T-cell (primary cell): ENCODE measurements at regions not wholly inside any gene's neighbourhood (a gene's known extent, or its start where the extent isn't known, plus 50 kb on each side); places are given as distances from the start of the nearest gene placed in this dataset.
"Not testable (repeated sequence)": the region's sequence is repeated elsewhere in the genome, so short reads cannot be mapped to it uniquely, and the experiment has no call there.

Source experiments
- ATAC-seq, 4 experiments: fragments of 200-7000 bp in 3 of 4; fragments of 150-1000 bp in 1 of 4; cut with Tn5 transposase; replicated peaks in 1 of 4; 1 replicate in 3 of 4; 2 replicates in 1 of 4; pipeline ENCODE4 v1.10.0; 2021; ENCODE audit warnings: moderate library complexity in 3 of 4, mild to moderate bottlenecking in 2 of 4, moderate number of reproducible peaks in 1 of 4
- CTCF ChIA-PET, 2 donors: fragments of 300-600 bp; sonication (Branson Sonifier 250); formaldehyde crosslinking; loops; one replicate each; lab custom pipeline; 2022; ENCODE audit warnings: antibody characterized with exemption in 2 of 2; lab: Charles Lee
- POLR2A ChIA-PET, 2 donors: fragments of 300-600 bp; sonication (Branson Sonifier 250); formaldehyde crosslinking; loops; one replicate each; lab custom pipeline; 2022; ENCODE audit warnings: antibody characterized with exemption in 2 of 2; lab: Charles Lee
- DNase-seq, 35 experiments: peaks; one replicate each; pipeline versions ENCODE4 v3.0.0 to v3.0.0-alpha.2; 2013 to 2023
- H3K27ac ChIP-seq: one replicate; pipeline ENCODE4 v1.5.1; 2013; ENCODE audit warnings: low read length
- H3K27me3 ChIP-seq, 2 experiments: replicated peaks in 1 of 2; 1 replicate in 1 of 2; 2 replicates in 1 of 2; pipeline versions ENCODE4 v1.6.1 to v1.7.0; 2013; ENCODE audit warnings: low read length in 1 of 2, mixed read lengths in 1 of 2; ENCODE audit not compliant: control insufficient read depth in 2 of 2, insufficient read depth in 2 of 2; ENCODE audit errors: extremely low read depth in 1 of 2
- H3K36me3 ChIP-seq, 2 donors: 1 replicate in 1 of 2; 2 replicates in 1 of 2; pipeline versions ENCODE4 v1.6.1 to v1.7.0; 2013; ENCODE audit warnings: low read length in 1 of 2; ENCODE audit not compliant: control insufficient read depth in 2 of 2, insufficient read depth in 1 of 2; ENCODE audit errors: extremely low read depth in 1 of 2
- H3K4me1 ChIP-seq, 2 experiments: 1 replicate in 1 of 2; 2 replicates in 1 of 2; pipeline versions ENCODE4 v1.6.1 to v1.7.0; 2013; ENCODE audit warnings: low read length in 2 of 2, mixed read lengths in 1 of 2; ENCODE audit not compliant: insufficient read depth in 2 of 2, control insufficient read depth in 1 of 2; ENCODE audit errors: extremely low read depth in 1 of 2
- H3K4me3 ChIP-seq, 2 donors: 1 replicate in 1 of 2; 2 replicates in 1 of 2; pipeline versions ENCODE4 v1.5.1 to v1.7.0; 2013; ENCODE audit warnings: mild to moderate bottlenecking in 2 of 2, low read length in 1 of 2, moderate library complexity in 1 of 2; ENCODE audit not compliant: control insufficient read depth in 1 of 2; ENCODE audit errors: extremely low read depth in 1 of 2
- H3K9me3 ChIP-seq: 2 replicates; pipeline ENCODE4 v1.7.0; 2013
- H3K27ac Mint-ChIP-seq, 2 donors: one replicate each; pipeline ENCODE4 v1.8.0; 2020 to 2021; ENCODE audit warnings: mild to moderate bottlenecking in 2 of 2, mixed read lengths in 2 of 2
- H3K27me3 Mint-ChIP-seq, 2 donors: one replicate each; pipeline ENCODE4 v1.8.0; 2021 to 2022; ENCODE audit warnings: mixed read lengths in 2 of 2
- H3K36me3 Mint-ChIP-seq: one replicate; pipeline ENCODE4 v1.8.0; 2021; ENCODE audit warnings: mixed read lengths
- H3K4me1 Mint-ChIP-seq, 3 donors: one replicate each; pipeline ENCODE4 v1.8.0; 2020 to 2022; ENCODE audit warnings: mixed read lengths in 3 of 3, mild to moderate bottlenecking in 1 of 3
- H3K4me3 Mint-ChIP-seq, 3 donors: one replicate each; pipeline ENCODE4 v1.8.0; 2020 to 2022; ENCODE audit warnings: mild to moderate bottlenecking in 3 of 3, mixed read lengths in 3 of 3, moderate library complexity in 3 of 3
- H3K9me3 Mint-ChIP-seq, 3 donors: one replicate each; pipeline ENCODE4 v1.8.0; 2020 to 2022; ENCODE audit warnings: mixed read lengths in 3 of 3
- WGBS: methylation state at CpG from one replicate; pipeline ENCODE4 v1.1.5; 2013; ENCODE audit warnings: missing lambda C conversion rate; ENCODE audit not compliant: insufficient coverage; 5-methylcytosine and 5-hydroxymethylcytosine counted together

DNA sequence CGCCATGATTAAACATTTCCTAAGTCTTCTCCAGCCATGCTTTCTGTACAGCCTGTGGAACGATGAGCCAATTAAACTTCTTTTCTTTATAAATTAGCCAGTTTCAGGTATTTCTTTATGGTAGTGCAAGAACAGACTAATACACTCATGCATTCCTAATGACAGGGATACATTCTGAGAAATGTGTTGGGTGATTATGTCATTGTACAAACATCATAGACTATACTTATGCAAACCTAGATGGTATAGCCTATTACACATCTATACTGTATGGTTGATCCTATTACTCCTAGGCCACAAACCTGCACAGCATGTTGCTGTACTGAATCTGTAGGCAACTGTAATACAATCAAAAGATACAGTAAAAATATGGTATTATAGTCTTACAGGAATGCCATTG is 83.1 kb downstream of the ATOH1 start:
- Histone ChIP-seq H3K9me3 (no peaks in the 10 kb centered on the region), H3K27ac (no peak overlapping the region), H3K4me3 (no peak overlapping the region), H3K36me3 (no peaks in the 10 kb centered on the region), H3K4me1 (no peaks in the 10 kb centered on the region), H3K27me3 (no peaks in the 10 kb centered on the region)
- DNase-seq = no peak
- no peaks in the 10 kb centered on the region for H3K27me3 Mint-ChIP-seq
- no peak overlapping the region for H3K4me3 Mint-ChIP-seq
- CTCF ChIA-PET = no interaction called here
- no CpG with 5 or more reads among the region's 2 CpGs for WGBS
- H3K36me3 Mint-ChIP-seq = no peaks in the 10 kb centered on the region
- POLR2A ChIA-PET = no interaction called here
- no peak overlapping the region for H3K27ac Mint-ChIP-seq
- ATAC-seq = peak in 1 of 4 experiments; percentile 15
- peaks cover 3 to 4% (median 4%) of the 10 kb centered on the region in 3 donors for H3K9me3 Mint-ChIP-seq
- no peaks in the 10 kb centered on the region for H3K4me1 Mint-ChIP-seq

GRCh38 chr4:93912146-93912545 is 83.6 kb downstream of the ATOH1 start:
- Mint-ChIP-seq H3K4me1 (no peaks in the 10 kb centered on the region), H3K27ac (no peak overlapping the region), H3K9me3 (peaks cover 3 to 5% (median 4%) of the 10 kb centered on the region in 3 donors), H3K4me3 (no peak overlapping the region), H3K27me3 (no peaks in the 10 kb centered on the region), H3K36me3 (no peaks in the 10 kb centered on the region)
- H3K36me3 ChIP-seq = no peaks in the 10 kb centered on the region
- ATAC-seq = no peak
- H3K27me3 ChIP-seq = no peaks in the 10 kb centered on the region
- H3K27ac ChIP-seq = no peak overlapping the region
- DNase-seq = no peak
- CTCF ChIA-PET = no interaction called here
- H3K4me3 ChIP-seq = no peak overlapping the region
- no peaks in the 10 kb centered on the region for H3K9me3 ChIP-seq
- no CpG with 5 or more reads among the region's 2 CpGs for WGBS
- POLR2A ChIA-PET = no interaction called here
- H3K4me1 ChIP-seq = no peaks in the 10 kb centered on the region

DNA sequence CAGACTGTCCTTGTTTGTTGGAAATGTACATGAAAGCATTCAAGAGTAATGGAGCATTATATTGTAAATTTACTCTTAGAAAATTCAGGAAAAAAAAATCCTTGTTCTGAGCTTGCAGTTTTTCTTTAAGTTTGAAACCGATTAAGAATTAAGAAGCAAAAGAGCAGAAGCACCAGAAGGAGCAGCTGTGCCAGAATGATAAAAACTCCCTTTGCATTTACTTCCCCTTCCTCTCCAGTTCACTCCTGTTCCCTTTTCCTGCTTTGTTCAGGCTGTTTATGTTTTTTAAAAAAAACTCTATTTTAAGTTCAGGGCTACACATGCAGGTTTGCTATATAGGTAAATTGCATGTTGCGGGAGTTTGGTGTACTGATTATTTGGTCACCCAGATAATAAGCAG is 90.3 kb downstream of the ATOH1 start:
- ChIA-PET POLR2A (no interaction called here), CTCF (no interaction called here)
- ATAC-seq (no peak), DNase-seq (no peak)
- no peak overlapping the region for H3K4me3 Mint-ChIP-seq
- Histone ChIP-seq H3K27me3 (no peaks in the 10 kb centered on the region), H3K27ac (no peak overlapping the region), H3K36me3 (no peaks in the 10 kb centered on the region), H3K9me3 (no peaks in the 10 kb centered on the region), H3K4me3 (no peak overlapping the region), H3K4me1 (no peaks in the 10 kb centered on the region)
- no peaks in the 10 kb centered on the region for H3K27me3 Mint-ChIP-seq
- no peaks in the 10 kb centered on the region for H3K4me1 Mint-ChIP-seq
- H3K9me3 Mint-ChIP-seq = peaks cover 5 to 11% (median 7%) of the 10 kb centered on the region in 3 donors
- WGBS = 0% methylated on average over 1 of the region's 2 CpGs
- H3K36me3 Mint-ChIP-seq = no peaks in the 10 kb centered on the region
- no peak overlapping the region for H3K27ac Mint-ChIP-seq

DNA sequence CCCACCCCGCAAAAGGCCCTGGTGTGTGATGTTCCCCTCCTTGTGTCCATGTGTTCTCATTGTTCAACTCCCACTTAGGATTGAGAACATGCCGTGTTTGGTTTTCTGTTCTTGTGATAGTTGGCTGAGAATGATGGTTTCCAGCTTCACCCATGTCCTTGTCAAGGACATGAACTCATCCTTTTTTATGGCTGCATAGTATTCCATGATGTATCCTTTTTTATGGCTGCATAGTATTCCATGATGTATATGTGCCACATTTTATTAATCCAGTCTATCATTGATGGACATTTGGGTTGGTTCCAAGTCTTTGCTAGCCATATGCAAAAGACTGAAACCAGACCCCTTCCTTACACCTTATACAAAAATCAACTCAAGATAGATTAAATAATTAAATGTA is 95.0 kb downstream of the ATOH1 start:
- H3K27me3 Mint-ChIP-seq, H3K36me3 Mint-ChIP-seq, H3K27me3 ChIP-seq, H3K36me3 ChIP-seq, H3K4me3 ChIP-seq, H3K4me3 Mint-ChIP-seq, ATAC-seq, H3K4me1 Mint-ChIP-seq, DNase-seq, H3K9me3 ChIP-seq, H3K27ac ChIP-seq, H3K27ac Mint-ChIP-seq, H3K4me1 ChIP-seq, CTCF ChIA-PET, POLR2A ChIA-PET: not testable (repeated sequence)
- WGBS = no CpG with 5 or more reads among the region's 2 CpGs
- peaks cover 4 to 24% (median 18%) of the 10 kb centered on the region in 3 donors for H3K9me3 Mint-ChIP-seq

GRCh38 chr4:93947286-93947685 is 118.7 kb downstream of the ATOH1 start:
- Histone ChIP-seq H3K4me1 (no peaks in the 10 kb centered on the region), H3K4me3 (no peak overlapping the region), H3K9me3 (no peaks in the 10 kb centered on the region), H3K36me3 (no peaks in the 10 kb centered on the region), H3K27me3 (no peaks in the 10 kb centered on the region), H3K27ac (no peak overlapping the region)
- Mint-ChIP-seq H3K36me3 (no peaks in the 10 kb centered on the region), H3K4me3 (no peak overlapping the region), H3K27me3 (no peaks in the 10 kb centered on the region), H3K9me3 (peaks cover 5 to 13% (median 10%) of the 10 kb centered on the region in 3 donors), H3K4me1 (no peaks in the 10 kb centered on the region), H3K27ac (no peak overlapping the region)
- ChIA-PET CTCF (no interaction called here), POLR2A (no interaction called here)
- DNase-seq = no peak
- no peak for ATAC-seq

DNA sequence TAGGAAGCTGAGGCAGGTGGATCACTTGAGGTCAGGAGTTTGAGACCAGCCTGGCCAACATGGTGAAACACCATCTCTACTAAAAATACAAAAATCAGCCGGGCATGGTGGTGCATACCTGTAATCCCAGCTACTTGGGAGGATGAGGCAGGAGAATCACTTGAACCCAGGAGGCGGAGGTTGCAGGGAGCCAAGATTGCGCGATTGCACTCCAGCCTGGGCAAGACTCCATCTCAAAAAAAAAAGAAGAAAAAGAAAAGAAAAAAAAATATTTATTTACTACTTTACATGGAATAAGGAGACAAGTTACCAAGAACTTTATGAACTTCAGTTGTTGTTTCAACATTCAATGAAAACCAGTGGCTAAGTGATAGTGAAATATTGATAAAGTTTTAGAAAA is 121.7 kb downstream of the ATOH1 start:
- H3K4me1 Mint-ChIP-seq, H3K27me3 Mint-ChIP-seq, H3K4me3 ChIP-seq, H3K27me3 ChIP-seq, H3K27ac Mint-ChIP-seq, H3K4me1 ChIP-seq, H3K36me3 ChIP-seq, H3K4me3 Mint-ChIP-seq, H3K9me3 ChIP-seq, DNase-seq, POLR2A ChIA-PET, ATAC-seq, CTCF ChIA-PET, H3K36me3 Mint-ChIP-seq, H3K27ac ChIP-seq: not testable (repeated sequence)
- H3K9me3 Mint-ChIP-seq = peaks cover 5 to 25% (median 20%) of the 10 kb centered on the region in 3 donors
- no CpG with 5 or more reads among the region's 4 CpGs for WGBS

GRCh38 chr4:93957186-93957585 is 128.6 kb downstream of the ATOH1 start:
- ATAC-seq = no peak
- H3K27me3 ChIP-seq = no peaks in the 10 kb centered on the region
- Mint-ChIP-seq H3K4me1 (no peaks in the 10 kb centered on the region), H3K9me3 (peaks cover 5 to 21% (median 13%) of the 10 kb centered on the region in 3 donors), H3K36me3 (no peaks in the 10 kb centered on the region), H3K27ac (no peak overlapping the region), H3K27me3 (no peaks in the 10 kb centered on the region), H3K4me3 (no peak overlapping the region)
- 100% methylated on average over 1 of the region's 1 CpG for WGBS
- no peak overlapping the region for H3K4me3 ChIP-seq
- no peak for DNase-seq
- peaks cover 2% of the 10 kb centered on the region for H3K9me3 ChIP-seq
- H3K4me1 ChIP-seq = no peaks in the 10 kb centered on the region
- no peak overlapping the region for H3K27ac ChIP-seq
- POLR2A ChIA-PET = no interaction called here
- H3K36me3 ChIP-seq = no peaks in the 10 kb centered on the region
- CTCF ChIA-PET = no interaction called here
